Liver (tissue), 3 donors: ENCODE measurements at regions not wholly inside any gene's neighbourhood (a gene's known extent, or its start where the extent isn't known, plus 50 kb on each side); places are given as distances from the start of the nearest gene placed in this dataset.

Experiments
- CTCF ChIP-seq: fragments of 150-350 bp; IDR thresholded peaks from 2 replicates; pipeline ENCODE4 v1.5.1; 2017; ENCODE audit warnings: improper control_type of control experiment, low read depth, low read length; ENCODE audit not compliant: missing input control
- EGR1 ChIP-seq, 2 donors: IDR thresholded peaks; 2 replicates each; pipeline ENCODE4 v1.6.1; 2016 to 2018; ENCODE audit warnings: antibody characterized with exemption in 2 of 2, low read depth in 2 of 2
- FOXA1 ChIP-seq: IDR thresholded peaks from 2 replicates; pipeline ENCODE4 v1.6.1; 2016; ENCODE audit warnings: antibody characterized with exemption
- GABPA ChIP-seq, 2 donors: IDR thresholded peaks in 1 of 2; conservative IDR thresholded peaks in 1 of 2; 2 replicates each; pipeline ENCODE4 v1.6.1; 2016; ENCODE audit warnings: antibody characterized with exemption in 2 of 2, mild to moderate bottlenecking in 1 of 2, moderate library complexity in 1 of 2
- SP1 ChIP-seq: IDR thresholded peaks from 2 replicates; pipeline ENCODE4 v1.6.1; 2018; ENCODE audit warnings: antibody characterized with exemption, mild to moderate bottlenecking
- ZBTB33 ChIP-seq: IDR thresholded peaks from 2 replicates; pipeline ENCODE4 v1.6.1; 2016; ENCODE audit warnings: antibody characterized with exemption
- donor health status: healthy.
- donor health status: healthy.

- TF ChIP-seq ZBTB33 (no peak), CTCF (no peak), EGR1 (IDR thresholded peaks at IDR 0.05; ENCODE audit: low read depth in 2 of 2) (no peak), FOXA1 (no peak), GABPA (IDR thresholded peaks at IDR 0.05 in 1 of 2, conservative IDR thresholded peaks at IDR 0.05 in 1 of 2) (no peak), SP1 (no peak)
These were observed 149.0 kb downstream of the AASDH start for GRCh38 chr4:56238251-56238650.
